ENCODE measurements at regions not wholly inside any gene's neighbourhood (a gene's known extent, or its start where the extent isn't known, plus 50 kb on each side); places are given as distances from the start of the nearest gene placed in this dataset.

- H3K4me1 Mint-ChIP-seq (ENCODE audit: low read depth): peaks cover 1% of the 10 kb centered on the region
- no peaks in the 10 kb centered on the region for H3K36me3 Mint-ChIP-seq (ENCODE audit: insufficient read depth)
- H3K27me3 Mint-ChIP-seq: no peaks in the 10 kb centered on the region
- no peak overlapping the region for H3K27ac Mint-ChIP-seq
- no peak for TF ChIP-seq CTCF (IDR thresholded peaks at IDR 0.05; ENCODE audit: unreplicated experiment)
- no peak for DNase-seq (ENCODE audit: low spot score, unreplicated experiment)
- H3K4me3 Mint-ChIP-seq (ENCODE audit: low read depth): no peak overlapping the region
- no peaks in the 10 kb centered on the region for H3K9me3 Mint-ChIP-seq (ENCODE audit: low read depth)
Observed at GRCh38 chrX:22351966-22352365, 79.3 kb downstream of the CBLL2 start.

- Mint-ChIP-seq H3K27me3 (no peaks in the 10 kb centered on the region), H3K9me3 (ENCODE audit: low read depth) (no peaks in the 10 kb centered on the region), H3K4me1 (ENCODE audit: low read depth) (peaks cover 1% of the 10 kb centered on the region), H3K27ac (no peak overlapping the region), H3K4me3 (ENCODE audit: low read depth) (no peak overlapping the region), H3K36me3 (ENCODE audit: insufficient read depth) (no peaks in the 10 kb centered on the region)
- no peak for DNase-seq (ENCODE audit: low spot score, unreplicated experiment)
- no peak for TF ChIP-seq CTCF (IDR thresholded peaks at IDR 0.05; ENCODE audit: unreplicated experiment)
Observed at GRCh38 chrX:22357621-22358020, 84.9 kb downstream of the CBLL2 start.

GRCh38 chrX:22360129-22360528, 87.4 kb downstream of the CBLL2 start:
- H3K27ac Mint-ChIP-seq: no peak overlapping the region
- no peaks in the 10 kb centered on the region for H3K36me3 Mint-ChIP-seq (ENCODE audit: insufficient read depth)
- no peaks in the 10 kb centered on the region for H3K27me3 Mint-ChIP-seq

GRCh38 chrX:22365460-22365859, 92.7 kb downstream of the CBLL2 start:
- Mint-ChIP-seq H3K27me3 (no peaks in the 10 kb centered on the region), H3K4me3 (ENCODE audit: low read depth) (no peak overlapping the region), H3K36me3 (ENCODE audit: insufficient read depth) (no peaks in the 10 kb centered on the region), H3K27ac (no peak overlapping the region), H3K4me1 (ENCODE audit: low read depth) (no peaks in the 10 kb centered on the region), H3K9me3 (ENCODE audit: low read depth) (no peaks in the 10 kb centered on the region)
- TF ChIP-seq CTCF (IDR thresholded peaks at IDR 0.05; ENCODE audit: unreplicated experiment): no peak
- DNase-seq (ENCODE audit: low spot score, unreplicated experiment): no peak

More at GRCh38 chrX:22360129-22360528, 87.4 kb downstream of the CBLL2 start:
- H3K4me3 Mint-ChIP-seq (ENCODE audit: low read depth): no peak overlapping the region
- TF ChIP-seq CTCF (IDR thresholded peaks at IDR 0.05; ENCODE audit: unreplicated experiment): no peak
- no peaks in the 10 kb centered on the region for H3K4me1 Mint-ChIP-seq (ENCODE audit: low read depth)
- no peak for DNase-seq (ENCODE audit: low spot score, unreplicated experiment)
- no peaks in the 10 kb centered on the region for H3K9me3 Mint-ChIP-seq (ENCODE audit: low read depth)

- DNase-seq (ENCODE audit: low spot score, unreplicated experiment): no peak
- H3K27me3 Mint-ChIP-seq: no peaks in the 10 kb centered on the region
- H3K9me3 Mint-ChIP-seq (ENCODE audit: low read depth): no peaks in the 10 kb centered on the region
- H3K4me3 Mint-ChIP-seq (ENCODE audit: low read depth): no peak overlapping the region
- H3K36me3 Mint-ChIP-seq (ENCODE audit: insufficient read depth): no peaks in the 10 kb centered on the region
- TF ChIP-seq CTCF (IDR thresholded peaks at IDR 0.05; ENCODE audit: unreplicated experiment): no peak
- no peaks in the 10 kb centered on the region for H3K4me1 Mint-ChIP-seq (ENCODE audit: low read depth)
- no peak overlapping the region for H3K27ac Mint-ChIP-seq
Observed at GRCh38 chrX:22366166-22366702, 93.5 kb downstream of the CBLL2 start.

Data from progenitor cell of endocrine pancreas (in vitro differentiated cells).